ENCODE measurements at regions not wholly inside any gene's neighbourhood (a gene's known extent, or its start where the extent isn't known, plus 50 kb on each side); places are given as distances from the start of the nearest gene placed in this dataset.

DNA sequence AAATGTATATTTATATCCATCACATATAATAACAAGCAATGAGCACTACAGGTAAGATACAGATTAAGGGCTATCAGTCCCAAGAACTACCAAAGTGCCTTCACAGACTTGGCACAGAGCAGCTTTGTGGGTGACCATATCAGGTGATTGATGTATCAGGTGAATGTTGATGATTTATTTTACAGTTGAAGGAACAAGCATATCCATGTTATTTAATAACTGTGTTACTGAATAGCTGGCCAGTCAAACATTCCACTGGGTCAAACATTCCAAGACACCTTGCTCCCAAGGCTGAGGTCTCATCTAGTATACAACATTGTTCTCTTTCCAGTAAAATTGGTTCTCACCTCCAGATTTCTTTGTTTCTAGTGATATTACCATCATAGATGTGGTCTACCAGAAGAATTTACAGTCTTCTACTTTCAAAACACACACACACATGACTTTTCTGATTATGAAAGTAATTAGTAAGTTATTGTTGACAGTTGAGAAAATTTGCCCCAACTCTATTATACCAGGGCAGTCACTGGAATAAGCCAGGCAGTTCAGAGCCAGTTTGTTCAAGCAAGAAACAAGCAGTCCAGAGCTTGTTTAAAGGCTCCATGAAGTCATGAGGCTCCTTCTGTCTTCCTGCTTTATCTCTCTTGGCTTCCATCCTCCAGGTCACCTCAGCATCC, 68.2 kb downstream of the ELAPOR2 start:
- TF ChIP-seq CTCF (IDR thresholded peaks at IDR 0.05) (no peak), ZFX (IDR thresholded peaks at IDR 0.05; ENCODE audit: borderline replicate concordance) (no peak)
